ENCODE measurements at regions not wholly inside any gene's neighbourhood (a gene's known extent, or its start where the extent isn't known, plus 50 kb on each side); places are given as distances from the start of the nearest gene placed in this dataset.

- TF ChIP-seq EZH2 (IDR thresholded peaks at IDR 0.05; ENCODE audit: insufficient read depth, poor library complexity, severe bottlenecking) (no peak), EZH2phosphoT487 (IDR thresholded peaks at IDR 0.05; ENCODE audit: insufficient read depth, low read depth) (no peak)
Observed at GRCh38 chr6:6434723-6435122, 114.3 kb upstream of the F13A1 start.
